Loucy (cell line): ENCODE measurements at regions not wholly inside any gene's neighbourhood (a gene's known extent, or its start where the extent isn't known, plus 50 kb on each side); places are given as distances from the start of the nearest gene placed in this dataset.

ENCODE experiments used
- H2AFZ ChIP-seq: fragments of 200-600 bp; sonication (generic); 2 replicates; pipeline ENCODE4 v1.6.0; 2016; ENCODE audit warnings: antibody characterized with exemption, mild to moderate bottlenecking, low read length, moderate library complexity
- H3F3A ChIP-seq: fragments of 200-600 bp; 2 replicates; pipeline ENCODE4 v1.6.0; 2016; ENCODE audit warnings: antibody characterized with exemption, low read depth, mild to moderate bottlenecking
- H3K27me3 ChIP-seq: fragments of 200-600 bp; sonication (generic); 2 replicates; pipeline ENCODE4 v1.6.1; 2014; ENCODE audit warnings: low read length, mild to moderate bottlenecking; ENCODE audit not compliant: insufficient read depth, poor library complexity, severe bottlenecking
- H3K36me3 ChIP-seq: fragments of 200-600 bp; sonication (generic); 2 replicates; pipeline ENCODE4 v1.6.1; 2016; ENCODE audit warnings: low read length; ENCODE audit not compliant: insufficient read depth
- H3K4me1 ChIP-seq: fragments of 200-600 bp; sonication (generic); 2 replicates; pipeline ENCODE4 v1.5.1; 2014; ENCODE audit warnings: low read length, mild to moderate bottlenecking; ENCODE audit not compliant: insufficient read depth, poor library complexity, severe bottlenecking
- H3K4me2 ChIP-seq: fragments of 200-600 bp; sonication (generic); 2 replicates; pipeline ENCODE4 v1.6.0; 2014; ENCODE audit warnings: antibody characterized with exemption, low read length, low read depth, mild to moderate bottlenecking; ENCODE audit not compliant: poor library complexity, severe bottlenecking
- H3K4me3 ChIP-seq: fragments of 200-600 bp; sonication (generic); 2 replicates; pipeline ENCODE4 v1.5.1; 2014; ENCODE audit warnings: low read length, mild to moderate bottlenecking, mixed read lengths; ENCODE audit not compliant: poor library complexity, severe bottlenecking
- H3K79me2 ChIP-seq: fragments of 200-600 bp; sonication (generic); 2 replicates; pipeline ENCODE4 v1.6.1; 2014; ENCODE audit warnings: low read length; ENCODE audit not compliant: insufficient read depth
- H3K9ac ChIP-seq: fragments of 200-600 bp; sonication (generic); 2 replicates; pipeline ENCODE4 v1.6.0; 2014; ENCODE audit warnings: mild to moderate bottlenecking, low read depth, low read length, moderate library complexity; ENCODE audit not compliant: poor library complexity, severe bottlenecking
- H3K9me2 ChIP-seq: fragments of 200-600 bp; sonication (generic); replicated peaks from 2 replicates; pipeline ENCODE4 v1.6.1; 2016; ENCODE audit warnings: low read depth, low read length, mixed read lengths
- H3K9me3 ChIP-seq: fragments of 200-600 bp; sonication (generic); 2 replicates; pipeline ENCODE4 v1.6.1; 2014; ENCODE audit warnings: mild to moderate bottlenecking, antibody characterized with exemption, low read length, low read depth; ENCODE audit not compliant: insufficient read depth
- H4K20me1 ChIP-seq: fragments of 200-600 bp; sonication (generic); 2 replicates; pipeline ENCODE4 v1.6.0; 2014; ENCODE audit warnings: antibody characterized with exemption, low read length, mild to moderate bottlenecking; ENCODE audit not compliant: insufficient read depth, poor library complexity, severe bottlenecking
- EZH2phosphoT487 ChIP-seq: fragments of 200-600 bp; IDR thresholded peaks from 2 replicates; pipeline ENCODE4 v1.6.1; 2018; ENCODE audit warnings: antibody characterized with exemption, mild to moderate bottlenecking, moderate library complexity, borderline replicate concordance
- TF ChIP-seq, protein P1 (sequence below): fragments of 200-600 bp; sonication (generic); conservative IDR thresholded peaks from 2 replicates; pipeline ENCODE4 v1.5.1; 2014; ENCODE audit warnings: mild to moderate bottlenecking, antibody characterized with exemption, low read length

GRCh38 chr4:27251771-27252170 lies 391.1 kb downstream of the STIM2 start:
- H3K9ac ChIP-seq = no peak overlapping the region
- no peak overlapping the region for H3K4me3 ChIP-seq
- H3K27me3 ChIP-seq = no peaks in the 10 kb centered on the region
- no peaks in the 10 kb centered on the region for H3K79me2 ChIP-seq
- H2AFZ ChIP-seq = no peak overlapping the region
- H3K4me1 ChIP-seq = no peaks in the 10 kb centered on the region
- no peaks in the 10 kb centered on the region for H3K36me3 ChIP-seq
- H3K9me3 ChIP-seq = no peaks in the 10 kb centered on the region
- no peaks in the 10 kb centered on the region for H3F3A ChIP-seq
- no peaks in the 10 kb centered on the region for H4K20me1 ChIP-seq
- no peak for TF ChIP-seq EZH2phosphoT487
- TF ChIP-seq, protein P1, sequence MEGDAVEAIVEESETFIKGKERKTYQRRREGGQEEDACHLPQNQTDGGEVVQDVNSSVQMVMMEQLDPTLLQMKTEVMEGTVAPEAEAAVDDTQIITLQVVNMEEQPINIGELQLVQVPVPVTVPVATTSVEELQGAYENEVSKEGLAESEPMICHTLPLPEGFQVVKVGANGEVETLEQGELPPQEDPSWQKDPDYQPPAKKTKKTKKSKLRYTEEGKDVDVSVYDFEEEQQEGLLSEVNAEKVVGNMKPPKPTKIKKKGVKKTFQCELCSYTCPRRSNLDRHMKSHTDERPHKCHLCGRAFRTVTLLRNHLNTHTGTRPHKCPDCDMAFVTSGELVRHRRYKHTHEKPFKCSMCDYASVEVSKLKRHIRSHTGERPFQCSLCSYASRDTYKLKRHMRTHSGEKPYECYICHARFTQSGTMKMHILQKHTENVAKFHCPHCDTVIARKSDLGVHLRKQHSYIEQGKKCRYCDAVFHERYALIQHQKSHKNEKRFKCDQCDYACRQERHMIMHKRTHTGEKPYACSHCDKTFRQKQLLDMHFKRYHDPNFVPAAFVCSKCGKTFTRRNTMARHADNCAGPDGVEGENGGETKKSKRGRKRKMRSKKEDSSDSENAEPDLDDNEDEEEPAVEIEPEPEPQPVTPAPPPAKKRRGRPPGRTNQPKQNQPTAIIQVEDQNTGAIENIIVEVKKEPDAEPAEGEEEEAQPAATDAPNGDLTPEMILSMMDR = no peak
- no peaks in the 10 kb centered on the region for H3K9me2 ChIP-seq
- H3K4me2 ChIP-seq = no peak overlapping the region

GRCh38 chr4:27267339-27267969 lies 406.8 kb downstream of the STIM2 start:
- no peak overlapping the region for H3K4me3 ChIP-seq
- TF ChIP-seq, protein P1 = no peak
- TF ChIP-seq EZH2phosphoT487 = no peak

DNA sequence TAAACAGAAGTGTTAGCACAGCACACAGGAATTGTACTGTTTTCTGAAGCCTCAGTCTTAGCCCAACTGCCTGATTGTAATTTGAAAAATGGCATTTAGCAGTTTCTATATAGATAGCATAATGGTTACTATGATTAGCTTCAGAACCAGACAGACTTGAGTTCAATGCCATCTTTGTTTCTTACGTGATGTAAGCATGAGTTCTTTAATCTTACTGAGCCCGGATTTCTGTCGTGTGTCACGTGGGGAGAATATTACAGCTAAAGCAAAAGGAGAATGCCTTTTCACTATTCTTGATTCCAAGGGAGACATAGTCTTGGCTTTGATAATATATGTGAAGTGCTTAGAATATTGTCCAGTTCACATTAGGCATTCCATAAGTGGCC lies 407.3 kb downstream of the STIM2 start:
- no peaks in the 10 kb centered on the region for H3K79me2 ChIP-seq

More at GRCh38 chr4:27267339-27267969, 406.8 kb downstream of the STIM2 start:
- H4K20me1 ChIP-seq = no peaks in the 10 kb centered on the region
- no peaks in the 10 kb centered on the region for H3K9me3 ChIP-seq
- H3K4me1 ChIP-seq = no peaks in the 10 kb centered on the region
- H3K9me2 ChIP-seq = no peaks in the 10 kb centered on the region
- no peaks in the 10 kb centered on the region for H3K36me3 ChIP-seq
- H3F3A ChIP-seq = no peaks in the 10 kb centered on the region
- no peak overlapping the region for H3K4me2 ChIP-seq
- H3K27me3 ChIP-seq = no peaks in the 10 kb centered on the region
- H3K79me2 ChIP-seq = no peaks in the 10 kb centered on the region
- H3K9ac ChIP-seq = no peak overlapping the region
- no peak overlapping the region for H2AFZ ChIP-seq

More for the DNA sequence above, 407.3 kb downstream of the STIM2 start:
- H3K27me3 ChIP-seq = no peaks in the 10 kb centered on the region
- H3K9me2 ChIP-seq = no peaks in the 10 kb centered on the region
- H3K36me3 ChIP-seq = no peaks in the 10 kb centered on the region
- H3F3A ChIP-seq = no peaks in the 10 kb centered on the region
- no peaks in the 10 kb centered on the region for H4K20me1 ChIP-seq
- no peak overlapping the region for H3K4me3 ChIP-seq
- no peak overlapping the region for H3K4me2 ChIP-seq
- H2AFZ ChIP-seq = no peak overlapping the region
- H3K9ac ChIP-seq = no peak overlapping the region
- no peaks in the 10 kb centered on the region for H3K9me3 ChIP-seq
- H3K4me1 ChIP-seq = no peaks in the 10 kb centered on the region
- no peak for TF ChIP-seq EZH2phosphoT487
- TF ChIP-seq, protein P1 = no peak
